GM12878 (cell line): ENCODE measurements at regions not wholly inside any gene's neighbourhood (a gene's known extent, or its start where the extent isn't known, plus 50 kb on each side); places are given as distances from the start of the nearest gene placed in this dataset.

Experiments
- ATAC-seq: fragments of 200-7000 bp; cut with Tn5 transposase; 3 replicates; pipeline ENCODE4 v1.9.1; 2020; ENCODE audit warnings: mild to moderate bottlenecking, moderate library complexity
- BruUV-seq: library from RNA; stranded (reverse); fragments of 400-500 nt; replicated peaks from 2 replicates; lab custom pipeline; 2021; lab: Mats Ljungman, UMichigan
- CTCF ChIA-PET: fragments of 300-600 bp; sonication (Branson Sonifier 250); formaldehyde crosslinking; extraction: SDS; loops from one replicate; lab custom pipeline; 2021; ENCODE audit warnings: inconsistent platforms; lab: Yijun Ruan, JAX
- POLR2A ChIA-PET: fragments of 350-600 bp; formaldehyde crosslinking; extraction: SDS; loops from one replicate; lab custom pipeline; 2021; ENCODE audit warnings: inconsistent platforms; lab: Charles Lee
- RAD21 ChIA-PET: fragments of 300-600 bp; sonication (Branson Sonifier 250); formaldehyde crosslinking; loops from one replicate; lab custom pipeline; 2023; ENCODE audit warnings: antibody characterized with exemption; ENCODE audit not compliant: unreplicated experiment; lab: Charles Lee
- SMC1A ChIA-PET: fragments of 300-600 bp; sonication (Branson Sonifier 250); formaldehyde crosslinking; loops from one replicate; lab custom pipeline; 2023; ENCODE audit not compliant: unreplicated experiment, uncharacterized antibody; lab: Charles Lee
- DNase-seq: peaks from one replicate; pipeline ENCODE4 v3.0.0-alpha.2; 2011; ENCODE audit warnings: low read depth, low spot score
- FAIRE-seq: peaks from 3 replicates; lab custom pipeline; 2011; peaks lifted over from hg19 to GRCh38; lab: Jason Lieb, UNC
- H2AFZ ChIP-seq: 2 replicates; pipeline ENCODE4 v1.6.0; 2011; ENCODE audit warnings: low read depth, low read length, control low read depth; ENCODE audit not compliant: control insufficient read depth
- H3K27ac ChIP-seq: 2 replicates; pipeline ENCODE4 v1.5.1; 2011; ENCODE audit warnings: control low read depth; ENCODE audit not compliant: control insufficient read depth, insufficient read depth
- H3K27me3 ChIP-seq, 2 experiments: replicated peaks in 1 of 2; 2 replicates each; pipeline versions ENCODE4 v1.6.0 to v1.6.1; 2011; ENCODE audit warnings: low read length in 1 of 2; ENCODE audit not compliant: control insufficient read depth in 2 of 2, insufficient read depth in 2 of 2
- H3K36me3 ChIP-seq, 2 experiments: 2 replicates each; pipeline ENCODE4 v1.5.1; 2011; ENCODE audit warnings: low read length in 1 of 2; ENCODE audit not compliant: control insufficient read depth in 2 of 2, insufficient read depth in 2 of 2
- H3K4me1 ChIP-seq: 2 replicates; pipeline ENCODE4 v1.6.1; 2011; ENCODE audit warnings: mild to moderate bottlenecking, low read length, moderate library complexity, mixed read lengths; ENCODE audit not compliant: control insufficient read depth, insufficient read depth
- H3K4me2 ChIP-seq: 2 replicates; pipeline ENCODE4 v1.6.0; 2011; ENCODE audit warnings: control low read depth; ENCODE audit not compliant: control insufficient read depth, insufficient read depth
- H3K4me3 ChIP-seq: fragments of 200-600 bp; sonication (generic); 2 replicates; pipeline ENCODE4 v1.5.1; 2016
- H3K79me2 ChIP-seq: 2 replicates; pipeline ENCODE4 v1.6.0; 2011; ENCODE audit warnings: low read length; ENCODE audit not compliant: control insufficient read depth, insufficient read depth
- H3K9ac ChIP-seq: 2 replicates; pipeline ENCODE4 v1.8.0; 2011; ENCODE audit warnings: low read length, control low read depth, mixed read lengths; ENCODE audit not compliant: control insufficient read depth, insufficient read depth
- H3K9me3 ChIP-seq: replicated peaks from 3 replicates; pipeline ENCODE4 v1.5.1; 2011; ENCODE audit warnings: mild to moderate bottlenecking, low read length; ENCODE audit not compliant: control insufficient read depth, insufficient read depth
- H4K20me1 ChIP-seq: 2 replicates; pipeline ENCODE4 v1.6.0; 2011; ENCODE audit not compliant: control insufficient read depth, insufficient read depth
- CBFB ChIP-seq: IDR thresholded peaks from 2 replicates; pipeline ENCODE4 v1.6.1; 2016; ENCODE audit warnings: antibody characterized with exemption, low read depth
- CEBPB ChIP-seq, 2 experiments: fragments of 150-350 bp in 1 of 2; IDR thresholded peaks; 2 replicates each; pipeline ENCODE4 v1.6.1; 2012 to 2014; ENCODE audit warnings: low read depth in 2 of 2, low read length in 2 of 2, borderline replicate concordance in 1 of 2, inconsistent platforms in 1 of 2
- CHD2 ChIP-seq: IDR thresholded peaks from 2 replicates; pipeline ENCODE4 v1.6.1; 2011; ENCODE audit warnings: low read depth, low read length, improper control_type of control experiment, borderline replicate concordance
- E4F1 ChIP-seq: fragments of 450-650 bp; IDR thresholded peaks from 2 replicates; pipeline ENCODE4 v1.6.1; 2018; ENCODE audit warnings: borderline replicate concordance, mild to moderate bottlenecking; ENCODE audit not compliant: partially characterized antibody
- KDM1A ChIP-seq: fragments of 200-600 bp; sonication (generic); IDR thresholded peaks from 2 replicates; pipeline ENCODE4 v1.6.1; 2016; ENCODE audit warnings: borderline replicate concordance
- PBX3 ChIP-seq: IDR thresholded peaks from 2 replicates; pipeline ENCODE4 v1.6.1; 2011; ENCODE audit warnings: mild to moderate bottlenecking, low read depth, low read length, moderate library complexity; ENCODE audit not compliant: insufficient replicate concordance
- REST ChIP-seq: IDR thresholded peaks from 2 replicates; pipeline ENCODE4 v1.6.1; 2012; ENCODE audit warnings: mild to moderate bottlenecking, low read depth, low read length
- SP1 ChIP-seq: IDR thresholded peaks from one replicate; pipeline ENCODE4 v1.6.1; 2011; ENCODE audit warnings: low read depth, low read length
- ZNF274 ChIP-seq: IDR thresholded peaks from one replicate; pipeline ENCODE4 v1.8.0; 2011; ENCODE audit not compliant: insufficient read length, insufficient read depth
- WGBS: methylation state at CpG from one replicate; pipeline ENCODE4 v1.1.6; 2016; ENCODE audit warnings: low lambda C conversion rate; ENCODE audit not compliant: insufficient replicate concordance, insufficient coverage; ENCODE audit errors: missing lambda C conversion rate; 5-methylcytosine and 5-hydroxymethylcytosine counted together
- in situ Hi-C: fragments of 300-500 bp; cut with MboI; formaldehyde crosslinking; loops from 9 replicates; pipeline ENCODE4 v1.14.3; 2018; ENCODE audit warnings: mixed read lengths
- intact Hi-C: fragments of 100-400 bp; cut with micrococcal nuclease; formaldehyde crosslinking; loops from one replicate; pipeline ENCODE4 v1.14.2; 2022; ENCODE audit not compliant: unreplicated experiment

GRCh38 chr1:68770817-68771216 lies 273.9 kb upstream of the DEPDC1 start:
- ChIA-PET CTCF (no interaction called here), SMC1A (no interaction called here), POLR2A (no interaction called here), RAD21 (no interaction called here)
- in situ Hi-C loops: no loop called here
- WGBS: 0% methylated on average over 3 of the region's 3 CpGs
- Histone ChIP-seq H3K27ac (no peak overlapping the region), H3K79me2 (no peaks in the 10 kb centered on the region), H3K4me1 (no peaks in the 10 kb centered on the region), H3K36me3 (no peaks in the 10 kb centered on the region), H4K20me1 (no peaks in the 10 kb centered on the region), H2AFZ (no peak overlapping the region), H3K4me3 (no peak overlapping the region), H3K4me2 (no peak overlapping the region), H3K9me3 (no peaks in the 10 kb centered on the region), H3K27me3 (no peaks in the 10 kb centered on the region), H3K9ac (no peak overlapping the region)
- intact Hi-C loops: no loop called here
- DNase-seq: no peak
- ATAC-seq: no peak
- no TSS peak for BruUV-seq
- no peak for FAIRE-seq
- TF ChIP-seq REST (no peak), CHD2 (no peak)

- CTCF ChIA-PET: no interaction called here
- Histone ChIP-seq H2AFZ (no peak overlapping the region), H3K27me3 (no peaks in the 10 kb centered on the region), H4K20me1 (no peaks in the 10 kb centered on the region), H3K9me3 (no peaks in the 10 kb centered on the region), H3K9ac (no peak overlapping the region), H3K4me3 (no peak overlapping the region), H3K4me1 (no peaks in the 10 kb centered on the region), H3K36me3 (no peaks in the 10 kb centered on the region), H3K4me2 (no peak overlapping the region), H3K27ac (no peak overlapping the region), H3K79me2 (no peaks in the 10 kb centered on the region)
- SMC1A ChIA-PET: interaction anchor here (1.1 kb wide), 1 partner anchor 15 kb away, joined by 3 read pairs; no protein-coding TSS in a partner anchor
- no peak for DNase-seq
- RAD21 ChIA-PET: no interaction called here
- ATAC-seq: no peak
- 42% methylated on average over 3 of the region's 3 CpGs for WGBS
- intact Hi-C loops (no loop called here), in situ Hi-C loops (no loop called here)
- no peak for FAIRE-seq
- BruUV-seq: no TSS peak
- POLR2A ChIA-PET: no interaction called here
- no peak for TF ChIP-seq E4F1
- TF ChIP-seq ZNF274: no peak
- no peak for TF ChIP-seq PBX3
- no peak for TF ChIP-seq KDM1A
- TF ChIP-seq CBFB: no peak
- no peak for TF ChIP-seq CEBPB (IDR thresholded peaks at IDR 0.05; ENCODE audit: borderline replicate concordance in 1 of 2, low read depth in 2 of 2, low read length in 2 of 2)
- TF ChIP-seq SP1: no peak
These were observed 281.0 kb upstream of the DEPDC1 start for GRCh38 chr1:68777851-68778250.
